Activated T-cell treated with anti-CD3 and anti-CD28 coated beads for 1 hour (primary cell): ENCODE measurements at regions not wholly inside any gene's neighbourhood (a gene's known extent, or its start where the extent isn't known, plus 50 kb on each side); places are given as distances from the start of the nearest gene placed in this dataset.

Experiments used
- DNase-seq: peaks from one replicate; pipeline ENCODE4 v3.0.0-alpha.2; 2020; ENCODE audit warnings: low read depth

DNA sequence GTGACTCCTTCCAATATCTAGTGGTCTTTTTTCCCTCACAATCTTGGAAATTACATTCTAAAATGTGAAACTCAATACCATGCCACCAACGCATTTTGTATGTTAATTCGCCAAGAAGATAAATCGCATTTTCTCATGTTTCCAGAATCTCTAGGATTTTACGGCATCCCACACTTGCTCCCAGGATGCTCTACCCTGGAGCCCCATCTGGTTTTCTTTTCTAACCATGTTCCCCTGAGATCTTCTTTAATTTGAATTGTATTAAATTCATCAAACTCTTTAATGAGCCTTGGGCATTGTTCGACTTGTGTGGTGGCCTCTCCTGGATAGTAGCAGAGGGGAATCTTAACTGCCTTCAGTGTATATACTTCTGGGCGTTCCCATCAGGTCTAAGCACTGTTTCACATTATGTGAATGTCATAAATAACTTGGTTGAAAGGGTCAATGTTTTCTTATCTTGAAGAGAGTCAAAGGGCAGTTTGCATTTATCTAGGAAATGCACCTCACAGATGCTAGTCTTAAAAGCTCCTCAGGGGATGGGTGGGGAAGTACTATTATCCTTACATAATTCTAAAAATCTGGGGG is 169.1 kb upstream of the MEOX2 start:
- no peak for DNase-seq

DNA sequence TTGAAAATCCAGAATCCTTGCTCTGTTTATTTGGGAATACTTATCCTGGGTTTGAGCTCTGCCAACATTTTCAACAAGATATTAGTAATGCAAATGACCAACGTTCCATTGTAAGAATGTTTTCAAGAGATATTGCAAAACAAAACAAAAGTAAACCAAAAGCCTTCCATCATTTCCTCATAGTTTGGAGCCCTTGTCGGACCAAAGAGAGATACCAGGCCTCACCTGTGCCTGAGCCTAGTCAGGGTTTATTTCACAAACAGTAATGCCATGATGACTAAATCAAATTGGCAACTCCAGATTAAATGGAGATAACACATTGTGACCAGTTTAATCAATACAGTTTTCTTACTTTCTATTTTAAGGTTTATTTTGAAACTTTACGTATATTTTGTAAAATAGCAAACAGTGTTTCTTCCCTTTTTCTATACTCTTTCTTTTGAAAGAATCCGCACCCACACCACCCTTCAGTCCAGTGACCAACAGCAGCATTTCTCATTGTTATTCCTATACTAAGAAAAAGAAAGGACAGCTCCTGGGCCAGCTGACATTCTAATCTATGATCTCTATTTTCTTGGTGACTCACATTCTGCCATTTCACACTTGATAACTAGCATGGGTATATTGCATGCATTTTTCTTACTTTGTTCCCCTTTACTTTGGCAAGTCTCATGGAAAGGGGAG is 168.5 kb upstream of the MEOX2 start:
- DNase-seq, result no peak

DNA sequence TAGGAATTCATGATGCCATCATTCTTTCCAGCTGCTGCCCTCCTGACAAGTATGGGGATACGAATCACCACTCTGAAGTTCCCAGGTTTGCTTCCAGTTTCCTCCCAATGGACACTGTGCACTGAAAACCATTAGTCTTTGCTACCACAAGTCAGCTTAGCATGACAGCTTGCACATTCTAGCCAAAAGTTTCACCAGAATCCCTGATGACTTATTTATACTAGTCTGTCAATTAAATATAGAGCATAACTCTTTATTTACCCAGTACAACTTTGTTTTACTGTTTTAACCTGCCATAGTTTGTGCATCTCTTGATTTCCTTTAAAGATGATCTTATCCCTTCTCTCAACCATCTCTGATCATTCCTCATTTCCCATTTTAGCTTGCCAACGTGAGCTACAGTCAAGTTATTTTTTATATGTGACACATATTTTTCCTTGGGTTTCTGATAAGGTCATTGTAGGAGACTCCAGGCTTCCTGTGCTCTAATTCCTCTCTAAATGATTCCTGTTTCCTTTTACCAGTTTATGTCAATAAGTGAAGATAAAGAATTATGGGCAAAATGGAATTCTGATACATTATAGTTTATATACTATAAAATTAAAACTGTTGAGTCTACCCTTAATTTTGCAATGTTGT is 167.5 kb upstream of the MEOX2 start:
- no peak for DNase-seq

DNA sequence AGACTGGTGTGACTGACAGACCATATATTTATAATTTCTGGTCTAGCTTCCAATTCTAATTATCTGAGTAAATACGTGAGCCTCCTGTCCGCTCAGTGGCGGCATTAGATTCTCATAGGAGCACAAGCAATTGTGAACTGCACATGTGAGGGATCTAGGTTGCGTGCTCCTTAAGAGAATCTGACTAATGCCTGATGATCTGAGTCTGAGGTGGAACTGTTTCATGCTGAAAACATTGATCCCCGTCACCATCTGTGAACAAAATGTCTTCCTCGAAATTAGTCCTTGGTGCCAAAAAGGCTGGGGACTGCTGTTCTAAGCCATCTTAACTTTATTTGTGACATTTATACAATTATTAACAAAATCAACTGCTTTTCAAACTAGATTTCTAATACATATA is 164.7 kb upstream of the MEOX2 start:
- DNase-seq, result no peak

DNA sequence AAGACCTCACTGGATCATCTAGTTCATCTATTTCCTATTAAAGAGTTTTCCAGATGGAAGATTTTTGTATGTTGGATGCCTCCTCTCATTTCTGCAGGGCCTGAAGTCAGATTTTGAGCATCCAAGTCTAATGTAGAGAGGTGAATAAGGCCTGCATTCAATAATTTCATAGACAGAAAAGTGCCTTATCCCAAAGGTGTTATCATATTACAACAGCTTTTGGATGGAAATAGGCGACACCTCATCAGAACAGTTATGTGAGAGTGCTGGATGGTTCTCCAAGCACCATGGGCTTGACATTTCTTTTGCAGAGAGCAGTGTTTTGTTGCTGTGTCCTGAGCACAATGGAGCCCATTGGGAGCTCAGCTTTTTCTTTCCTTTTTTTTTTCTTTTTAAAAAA is 162.4 kb upstream of the MEOX2 start:
- no peak for DNase-seq

DNA sequence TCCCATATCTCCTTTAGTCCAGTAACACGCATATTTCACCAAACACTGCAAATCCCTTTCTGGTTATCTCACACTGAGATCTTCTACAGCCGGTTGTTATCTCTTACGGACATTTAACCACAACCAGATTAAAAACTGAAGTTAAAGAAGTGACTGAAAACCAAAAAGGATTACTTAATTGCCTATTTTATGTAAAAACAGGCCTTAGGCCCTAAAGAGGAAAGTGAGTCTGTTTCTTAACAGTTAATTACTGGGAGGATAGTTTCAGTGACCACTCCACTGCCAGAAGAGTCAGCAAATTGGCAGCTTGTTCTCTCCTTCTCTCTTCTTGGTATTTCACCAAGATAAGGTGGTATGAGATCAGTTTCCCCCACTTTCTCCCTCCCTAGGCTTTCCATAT is 161.9 kb upstream of the MEOX2 start:
- DNase-seq, result no peak

DNA sequence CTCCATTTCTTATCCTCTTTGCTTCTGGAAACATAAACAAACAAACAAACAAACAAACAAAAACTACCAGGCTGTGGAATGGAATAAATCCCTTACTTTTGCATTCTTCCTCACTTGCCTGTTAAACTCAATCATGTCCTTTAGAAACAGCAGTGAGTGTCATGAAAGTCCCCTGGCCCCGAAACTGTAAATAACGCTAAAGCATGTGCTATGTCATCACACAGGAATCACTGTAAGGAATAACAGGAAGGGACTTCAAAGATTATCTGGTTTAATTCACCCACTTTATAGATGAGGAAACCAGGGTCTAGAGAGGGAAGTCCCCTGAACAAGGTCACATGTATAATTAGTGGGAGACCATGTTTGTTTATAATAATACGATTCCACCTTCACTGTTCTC is 159.4 kb upstream of the MEOX2 start:
- no peak for DNase-seq

DNA sequence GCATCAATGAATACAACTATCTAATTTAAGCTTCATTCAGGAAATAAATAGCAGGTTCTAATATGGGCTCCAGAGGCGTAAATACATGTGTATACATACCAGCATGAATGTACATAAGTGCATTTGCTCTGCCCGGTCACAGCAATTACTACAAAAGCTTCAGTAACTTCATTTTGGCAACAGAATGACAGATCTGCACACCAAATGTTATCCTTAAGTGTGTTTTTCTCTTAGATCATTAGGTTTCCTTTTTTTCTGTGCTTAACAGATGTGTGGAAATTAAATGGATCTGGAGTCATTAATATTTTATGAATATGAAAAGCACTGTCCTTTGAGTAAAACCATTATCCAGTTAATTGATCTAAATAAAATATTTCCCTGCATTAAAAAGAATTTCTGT is 159.0 kb upstream of the MEOX2 start:
- no peak for DNase-seq

DNA sequence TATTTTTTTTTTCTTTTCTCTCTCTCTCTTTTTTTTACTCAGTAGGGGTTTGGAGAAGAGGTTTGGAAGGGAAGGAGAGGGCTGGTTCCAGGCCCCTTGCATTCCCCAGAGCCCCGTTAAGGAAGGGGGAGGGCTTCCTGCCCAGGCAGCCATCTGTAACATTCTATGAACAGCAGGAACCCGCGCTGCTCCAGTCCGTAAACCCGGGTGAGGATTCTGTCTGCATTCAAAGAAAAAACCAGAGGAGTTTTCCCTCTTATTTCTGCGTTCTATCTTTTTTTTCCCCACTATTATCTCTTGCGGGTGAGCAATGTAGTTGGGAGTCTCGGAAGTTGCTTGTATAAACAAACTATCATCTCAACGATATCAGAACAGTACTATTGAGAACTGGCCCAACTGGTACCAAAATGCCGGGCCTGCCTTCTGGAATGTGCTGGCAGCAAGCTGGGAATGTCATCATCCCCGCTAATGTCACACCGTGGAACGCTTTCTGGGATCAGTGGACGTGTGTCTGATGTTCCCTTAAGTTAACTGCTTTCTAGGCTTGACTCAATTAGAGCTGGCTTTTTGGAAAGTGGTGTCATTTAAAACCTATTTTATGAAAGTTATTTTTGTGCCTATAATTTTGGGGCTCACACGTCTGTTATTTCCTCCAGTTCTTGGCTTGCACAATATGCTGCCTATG is 153.1 kb upstream of the MEOX2 start:
- DNase-seq, result no peak

DNA sequence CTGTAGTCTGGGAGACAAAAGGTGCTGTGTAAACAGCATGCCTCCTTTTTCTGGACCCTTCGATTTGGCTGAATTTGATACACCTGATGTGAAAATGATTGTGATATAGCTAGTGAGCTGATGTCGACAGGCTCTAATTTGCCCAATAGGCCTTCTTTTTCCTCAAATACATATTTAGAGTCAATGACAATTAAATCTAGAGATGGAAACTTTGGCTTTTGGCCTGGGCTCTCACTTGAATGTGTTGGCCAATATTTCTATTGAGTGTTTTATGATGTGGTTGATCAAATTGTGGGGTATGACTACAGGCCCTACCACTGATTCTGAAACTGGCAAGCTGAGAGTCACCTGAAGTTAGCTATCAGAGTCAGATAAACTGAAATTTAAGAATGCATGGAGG is 151.8 kb upstream of the MEOX2 start:
- no peak for DNase-seq

DNA sequence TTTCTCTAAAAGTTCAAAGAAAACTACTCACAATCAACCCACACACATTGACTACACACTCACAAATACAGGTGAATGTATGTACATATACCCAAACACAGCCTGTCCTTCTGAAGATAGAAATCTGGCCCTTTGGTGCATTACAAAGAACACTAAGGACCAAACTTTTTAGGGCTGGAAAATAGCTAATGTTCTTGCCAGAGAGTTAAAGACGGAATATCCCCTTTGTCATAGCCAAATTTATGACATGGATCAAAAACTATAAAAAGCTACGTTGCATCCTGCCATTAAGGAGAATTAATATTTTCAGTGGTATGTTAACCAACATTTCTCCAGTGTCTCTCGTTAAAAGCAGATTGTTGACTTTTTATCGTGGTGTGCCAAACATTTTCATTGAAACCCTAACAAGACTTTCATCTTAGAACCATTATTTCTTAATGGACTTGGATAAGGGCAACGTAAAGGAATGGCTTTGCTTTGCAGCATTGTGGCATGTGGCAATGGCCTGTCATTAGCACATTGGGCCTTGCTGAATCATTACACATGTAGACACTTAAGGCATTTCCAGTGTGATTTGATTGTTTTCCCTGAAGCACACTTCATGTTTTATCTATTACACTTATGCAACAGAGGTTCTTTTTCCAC is 150.9 kb upstream of the MEOX2 start:
- DNase-seq, result no peak

DNA sequence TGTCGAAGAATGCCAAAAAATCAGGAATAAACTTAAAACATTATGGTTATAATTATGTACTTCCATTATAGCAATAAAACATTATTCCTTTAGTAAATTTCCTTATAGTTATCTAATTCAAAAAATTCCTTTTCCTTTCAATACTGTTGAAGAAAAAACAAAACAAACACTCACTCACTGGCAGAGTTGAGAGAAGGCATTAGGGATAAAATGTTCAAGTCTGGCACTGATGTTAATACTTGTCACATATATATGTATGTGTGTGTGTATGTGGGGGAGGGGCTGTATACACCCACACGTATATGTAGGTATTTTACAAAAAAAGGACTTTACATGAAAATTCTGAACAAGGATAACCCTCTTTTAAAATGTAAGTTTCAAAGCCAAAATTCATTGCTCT is 150.2 kb upstream of the MEOX2 start:
- no peak for DNase-seq

DNA sequence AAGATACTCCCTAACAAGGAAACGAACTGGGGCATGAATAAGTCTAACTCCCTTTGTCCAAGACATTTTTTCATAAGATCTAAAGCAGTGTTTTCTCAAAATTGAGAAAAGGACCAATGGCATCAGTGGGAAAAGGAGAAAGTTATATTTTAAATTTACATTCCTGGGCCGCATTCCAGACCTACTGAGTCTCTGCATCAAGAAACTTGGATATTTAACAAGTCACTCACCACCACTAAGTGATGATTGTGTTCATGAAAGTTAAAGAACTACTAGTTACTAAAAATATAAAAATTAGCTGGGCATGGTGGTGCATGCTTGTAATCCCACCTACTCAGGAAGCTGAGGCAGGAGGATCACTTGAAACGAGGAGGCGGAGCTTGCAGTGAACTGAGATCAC is 149.6 kb upstream of the MEOX2 start:
- DNase-seq, result no peak

DNA sequence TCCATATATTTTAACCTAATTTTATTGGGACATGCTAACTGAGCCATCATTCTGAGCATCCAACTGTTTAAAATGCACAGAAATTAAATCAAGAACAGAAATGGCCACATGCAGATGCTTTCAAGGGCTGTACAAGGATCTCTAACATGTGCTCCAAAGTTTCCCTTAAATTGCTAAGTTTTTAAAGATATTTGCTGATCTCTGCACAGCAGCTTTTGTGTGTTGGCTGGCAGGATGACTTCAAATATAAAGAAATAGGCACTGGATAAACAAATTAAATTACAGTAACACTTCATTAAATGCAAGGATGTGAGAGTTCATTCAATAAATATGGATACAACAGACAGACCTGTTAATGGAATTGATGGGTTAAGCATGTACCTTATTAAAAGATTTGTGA is 148.0 kb upstream of the MEOX2 start:
- no peak for DNase-seq

DNA sequence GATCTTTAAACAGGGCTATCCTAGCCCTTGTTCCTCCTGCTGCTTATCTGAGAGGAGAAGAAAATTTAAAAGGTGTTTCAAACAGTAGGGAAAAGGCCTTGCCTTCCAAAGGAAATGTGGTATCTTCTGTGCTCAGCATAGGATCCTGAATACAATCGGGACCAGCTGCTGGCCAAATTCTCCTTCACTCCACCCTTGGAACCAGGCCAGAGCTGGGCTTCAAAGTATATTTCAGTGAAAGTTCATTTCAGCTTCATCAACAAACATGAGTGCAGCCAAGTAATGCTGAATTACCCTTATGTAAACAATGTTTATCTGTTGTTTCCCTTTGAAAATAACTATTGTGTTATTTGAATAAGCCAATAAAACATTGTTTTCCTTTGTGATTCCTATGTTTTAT is 146.5 kb upstream of the MEOX2 start:
- no peak for DNase-seq

DNA sequence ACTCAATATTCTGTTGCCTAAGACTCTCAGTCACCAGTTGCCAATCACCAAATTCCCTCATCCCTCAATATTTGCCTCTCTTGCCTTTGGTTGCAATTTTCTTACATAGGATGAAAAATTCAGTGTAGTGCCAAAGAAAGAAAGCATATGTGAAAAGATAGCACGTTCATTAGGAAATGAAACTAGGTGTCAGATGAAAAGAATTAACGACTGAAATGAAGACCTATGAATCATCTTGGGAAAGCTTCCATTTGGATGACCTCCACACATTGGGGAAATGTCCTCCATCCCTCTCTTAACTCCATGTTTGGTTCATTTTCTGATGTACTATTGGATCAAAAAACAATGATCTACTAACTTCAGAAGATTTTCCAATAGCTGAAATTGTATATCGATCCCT is 145.1 kb upstream of the MEOX2 start:
- no peak for DNase-seq

DNA sequence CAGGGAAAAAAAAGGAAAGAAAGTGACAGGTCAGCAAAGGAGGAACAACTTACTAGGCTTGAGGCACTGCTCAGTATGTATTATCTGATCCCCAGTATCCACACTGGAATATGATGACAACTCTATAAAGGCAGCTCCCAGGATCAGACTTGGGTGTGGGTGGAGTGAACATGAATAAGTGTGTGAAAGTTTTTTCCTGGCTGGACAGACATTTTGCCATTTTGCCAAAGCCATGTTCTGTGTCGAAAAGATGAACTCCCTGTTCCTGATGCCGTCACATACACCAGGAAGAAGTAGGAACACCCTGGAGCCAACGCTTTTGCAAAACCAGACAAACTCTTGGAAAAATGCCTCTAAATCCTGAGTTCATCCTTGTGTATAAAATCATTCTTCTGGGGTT is 143.2 kb upstream of the MEOX2 start:
- DNase-seq, result no peak

DNA sequence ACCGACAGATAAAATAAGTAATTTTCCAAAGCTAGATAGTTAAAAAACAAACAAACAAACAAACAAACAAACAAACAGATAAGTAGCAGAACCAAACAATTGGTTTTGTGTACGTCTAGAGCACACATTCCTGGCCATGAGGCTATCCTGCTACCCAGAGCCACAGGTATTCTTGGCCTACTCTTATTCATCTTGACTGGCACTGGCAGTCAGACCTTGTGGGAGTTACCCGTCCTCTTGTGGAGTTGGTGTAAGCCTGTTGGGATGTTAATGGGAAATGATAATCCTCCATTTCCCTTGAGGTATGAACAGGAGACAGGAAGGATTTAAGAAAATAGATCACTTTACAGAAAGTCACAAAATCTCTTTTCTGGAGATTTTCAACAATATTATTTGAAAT is 142.4 kb upstream of the MEOX2 start:
- no peak for DNase-seq

DNA sequence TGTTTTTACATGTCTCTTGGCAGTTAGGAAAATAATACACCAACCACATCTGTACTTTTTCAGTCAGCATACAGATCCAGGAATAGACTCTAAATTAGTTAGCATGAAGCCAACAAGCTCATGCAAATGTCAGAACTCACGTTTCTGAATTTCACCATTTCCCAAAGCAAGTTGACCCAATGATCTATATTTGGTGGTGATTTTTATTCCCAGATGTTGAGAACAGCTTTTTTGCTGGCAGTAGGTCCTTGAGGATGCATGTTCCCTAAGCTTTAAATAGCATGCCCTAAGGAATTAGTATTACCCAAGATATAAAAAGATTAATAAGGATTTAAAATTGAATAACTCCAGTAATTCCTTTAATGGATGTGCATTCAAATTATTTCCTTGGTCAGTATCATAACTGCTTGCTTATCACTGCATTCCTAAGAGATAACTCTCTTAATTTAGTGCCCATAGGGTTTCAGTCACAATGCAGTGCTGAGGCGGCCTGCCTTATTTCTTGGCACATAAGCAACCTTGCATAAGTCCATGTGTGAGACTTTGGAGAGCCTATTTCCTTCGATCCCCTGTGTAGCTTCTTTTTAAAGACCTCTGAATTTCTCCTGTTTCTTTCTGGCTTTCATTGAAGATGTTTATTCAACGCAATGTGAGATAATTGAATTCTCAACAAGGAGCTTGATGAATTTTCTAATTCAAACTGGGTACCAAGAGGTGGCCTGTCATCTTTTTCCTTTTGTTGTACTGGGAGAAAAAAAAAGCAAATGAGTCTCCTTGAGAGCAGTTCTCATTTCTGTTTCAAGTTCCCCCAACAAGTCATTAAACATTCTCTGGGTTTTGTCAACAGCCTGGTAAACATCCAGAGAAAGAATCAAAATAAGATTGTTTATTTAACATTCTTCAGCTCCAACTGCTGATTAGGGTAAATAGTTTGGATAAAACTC is 135.3 kb upstream of the MEOX2 start:
- DNase-seq, result no peak

DNA sequence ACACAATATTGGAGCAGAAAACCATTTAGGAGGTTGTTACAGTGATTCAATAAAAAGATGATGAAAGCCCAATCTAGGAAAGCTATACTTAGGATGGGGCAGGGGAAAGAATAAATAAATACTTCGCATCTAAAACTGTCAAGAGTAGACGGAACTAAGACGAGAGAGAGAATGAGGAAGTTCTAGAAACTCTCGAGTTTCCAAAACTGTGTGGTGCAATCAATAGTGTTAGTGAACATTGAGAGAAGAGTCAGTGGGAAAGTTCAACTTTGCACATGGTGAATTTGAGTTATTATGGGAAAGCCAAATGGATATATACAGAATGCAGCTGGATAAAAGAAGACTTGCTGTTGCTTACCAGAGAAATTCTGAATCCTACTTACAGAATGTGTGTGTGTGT is 133.8 kb upstream of the MEOX2 start:
- no peak for DNase-seq

DNA sequence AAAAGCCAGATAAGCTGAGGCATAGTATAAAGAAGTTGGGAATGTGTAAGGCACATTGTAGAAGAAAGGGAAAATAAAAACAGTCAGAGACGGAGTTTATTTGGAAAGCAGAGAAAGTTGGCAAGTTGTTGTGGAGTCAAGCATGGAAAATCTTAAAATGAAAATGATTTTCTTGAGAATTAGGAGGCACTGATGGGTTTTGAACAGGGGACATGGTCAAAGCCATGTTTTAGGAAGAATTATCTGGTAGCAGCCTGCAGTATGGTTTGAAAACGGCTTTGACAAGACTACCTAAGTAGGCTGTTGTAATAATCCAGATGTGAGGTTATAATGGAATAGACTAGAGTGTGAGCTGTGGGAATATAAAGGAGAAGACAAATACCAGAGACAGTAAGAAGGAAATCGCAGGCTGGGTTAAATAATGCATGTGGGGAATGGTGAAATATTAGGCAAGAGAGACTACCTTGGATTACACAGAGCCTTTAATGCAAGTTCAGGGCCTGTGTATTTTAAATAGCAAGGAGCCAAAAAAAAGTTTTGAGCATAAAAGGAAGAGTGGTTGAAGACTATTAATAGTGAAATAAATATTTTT is 130.4 kb upstream of the MEOX2 start:
- no peak for DNase-seq
